HFF-Myc (cell line): ENCODE measurements at regions not wholly inside any gene's neighbourhood (a gene's known extent, or its start where the extent isn't known, plus 50 kb on each side); places are given as distances from the start of the nearest gene placed in this dataset.
"Not testable (repeated sequence)": the region's sequence is repeated elsewhere in the genome, so short reads cannot be mapped to it uniquely, and the experiment has no call there.

Experiments used
- DNase-seq: peaks from one replicate; pipeline ENCODE4 v3.0.0-alpha.2; 2011; ENCODE audit warnings: low read depth; ENCODE audit errors: extremely low read depth
- H3K4me3 ChIP-seq: replicated peaks from 2 replicates; pipeline ENCODE4 v1.5.1; 2011; ENCODE audit warnings: low read depth, mild to moderate bottlenecking, control low read depth, low read length
- CTCF ChIP-seq: IDR thresholded peaks from 2 replicates; pipeline ENCODE4 v1.5.1; 2012; ENCODE audit warnings: mild to moderate bottlenecking, low read depth, low read length, control low read depth; ENCODE audit errors: missing control alignments

GRCh38 chr6:56821005-56821432 is 133.9 kb upstream of the BEND6 start:
- TF ChIP-seq CTCF: no peak
- DNase-seq: no peak
- H3K4me3 ChIP-seq: no peak overlapping the region

- DNase-seq: no peak
- H3K4me3 ChIP-seq: no peak overlapping the region
- TF ChIP-seq CTCF: no peak
Observed at GRCh38 chr6:56820060-56820459, 134.8 kb upstream of the BEND6 start.

- TF ChIP-seq CTCF: no peak
- DNase-seq: no peak
Observed at GRCh38 chr6:56819604-56820003, 135.3 kb upstream of the BEND6 start.

GRCh38 chr6:56816370-56816769 is 138.5 kb upstream of the BEND6 start:
- DNase-seq: no peak
- no peak overlapping the region for H3K4me3 ChIP-seq
- no peak for TF ChIP-seq CTCF

More at GRCh38 chr6:56819604-56820003, 135.3 kb upstream of the BEND6 start:
- no peak overlapping the region for H3K4me3 ChIP-seq

- no peak for DNase-seq
- TF ChIP-seq CTCF: no peak
- no peak overlapping the region for H3K4me3 ChIP-seq
Observed at GRCh38 chr6:56815436-56815835, 139.5 kb upstream of the BEND6 start.

- no peak for TF ChIP-seq CTCF
- no peak for DNase-seq
- no peak overlapping the region for H3K4me3 ChIP-seq
Observed at GRCh38 chr6:56814802-56815201, 140.1 kb upstream of the BEND6 start.

GRCh38 chr6:56814308-56814707 is 140.6 kb upstream of the BEND6 start:
- DNase-seq: no peak
- TF ChIP-seq CTCF: no peak
- H3K4me3 ChIP-seq: no peak overlapping the region

GRCh38 chr6:56812851-56813250 is 142.1 kb upstream of the BEND6 start:
- not testable (repeated sequence) for DNase-seq, H3K4me3 ChIP-seq
